Smooth muscle cell (in vitro differentiated cells): ENCODE measurements at regions not wholly inside any gene's neighbourhood (a gene's known extent, or its start where the extent isn't known, plus 50 kb on each side); places are given as distances from the start of the nearest gene placed in this dataset.

Source experiments
- DNase-seq: peaks from one replicate; lab custom pipeline; 2025; ENCODE audit not compliant: unreplicated experiment; lab: John Stamatoyannopoulos, UW
- H2AFZ ChIP-seq: fragments of 200-600 bp; sonication (generic); 2 replicates; pipeline ENCODE4 v1.6.0; 2016; ENCODE audit warnings: antibody characterized with exemption, low read depth, mild to moderate bottlenecking
- H3F3A ChIP-seq: fragments of 200-600 bp; sonication (generic); 2 replicates; pipeline ENCODE4 v1.6.0; 2017; ENCODE audit warnings: antibody characterized with exemption, low read depth
- H3K27ac ChIP-seq: fragments of 200-600 bp; sonication (generic); 2 replicates; pipeline ENCODE4 v1.5.1; 2016; ENCODE audit warnings: low read depth, mild to moderate bottlenecking
- H3K27me3 ChIP-seq: fragments of 200-600 bp; sonication (generic); 2 replicates; pipeline ENCODE4 v1.6.1; 2016; ENCODE audit warnings: low read depth, mild to moderate bottlenecking
- H3K36me3 ChIP-seq: fragments of 200-600 bp; sonication (generic); 2 replicates; pipeline ENCODE4 v1.5.1; 2016; ENCODE audit warnings: low read depth
- H3K4me1 ChIP-seq: fragments of 200-600 bp; sonication (generic); 2 replicates; pipeline ENCODE4 v1.5.1; 2016; ENCODE audit warnings: low read depth
- H3K4me2 ChIP-seq: fragments of 200-600 bp; sonication (generic); 2 replicates; pipeline ENCODE4 v1.6.0; 2016; ENCODE audit warnings: mild to moderate bottlenecking
- H3K4me3 ChIP-seq: fragments of 200-600 bp; sonication (generic); 2 replicates; pipeline ENCODE4 v1.5.1; 2016; ENCODE audit warnings: mild to moderate bottlenecking
- H3K79me2 ChIP-seq: fragments of 200-600 bp; sonication (generic); 2 replicates; pipeline ENCODE4 v1.6.0; 2016; ENCODE audit warnings: low read depth, mild to moderate bottlenecking
- H3K9ac ChIP-seq: fragments of 200-600 bp; sonication (generic); 2 replicates; pipeline ENCODE4 v1.6.0; 2016; ENCODE audit warnings: low read depth
- H3K9me3 ChIP-seq: fragments of 200-600 bp; sonication (generic); replicated peaks from 2 replicates; pipeline ENCODE4 v1.5.1; 2016; ENCODE audit warnings: low read depth
- H4K20me1 ChIP-seq: fragments of 200-600 bp; sonication (generic); 2 replicates; pipeline ENCODE4 v1.6.0; 2016; ENCODE audit warnings: low read depth
- CTCF ChIP-seq: fragments of 200-600 bp; sonication (generic); IDR thresholded peaks from 2 replicates; pipeline ENCODE4 v1.5.1; 2017; ENCODE audit warnings: borderline replicate concordance, mild to moderate bottlenecking, antibody characterized with exemption; ENCODE audit not compliant: insufficient read depth, poor library complexity, severe bottlenecking
- WGBS: methylation state at CpG from one replicate; pipeline ENCODE4 v1.1.7; 2016; ENCODE audit warnings: low lambda C conversion rate; 5-methylcytosine and 5-hydroxymethylcytosine counted together

GRCh38 chr1:186514367-186514766 lies 53.5 kb upstream of the PDC start:
- WGBS = 73% methylated on average over 4 of the region's 4 CpGs
- Histone ChIP-seq H3K4me3 (no peak overlapping the region), H3K27me3 (no peaks in the 10 kb centered on the region), H3K4me1 (no peaks in the 10 kb centered on the region), H3K79me2 (no peaks in the 10 kb centered on the region), H3K27ac (no peak overlapping the region), H3K9me3 (no peaks in the 10 kb centered on the region), H2AFZ (no peak overlapping the region), H3K36me3 (no peaks in the 10 kb centered on the region), H3K4me2 (no peak overlapping the region), H3K9ac (no peak overlapping the region), H3F3A (no peaks in the 10 kb centered on the region), H4K20me1 (no peaks in the 10 kb centered on the region)
- TF ChIP-seq CTCF = no peak
- no peak for DNase-seq

GRCh38 chr1:186513526-186513925 lies 52.6 kb upstream of the PDC start:
- H3F3A ChIP-seq = no peaks in the 10 kb centered on the region
- no peaks in the 10 kb centered on the region for H3K79me2 ChIP-seq
- H3K27me3 ChIP-seq = no peaks in the 10 kb centered on the region
- H4K20me1 ChIP-seq = no peaks in the 10 kb centered on the region
- no peaks in the 10 kb centered on the region for H3K4me1 ChIP-seq
- no peak for TF ChIP-seq CTCF
- no peak overlapping the region for H3K4me2 ChIP-seq
- no peak overlapping the region for H3K27ac ChIP-seq
- DNase-seq = no peak
- 91% methylated on average over 3 of the region's 3 CpGs for WGBS
- no peaks in the 10 kb centered on the region for H3K36me3 ChIP-seq
- H3K4me3 ChIP-seq = no peak overlapping the region
- no peak overlapping the region for H2AFZ ChIP-seq
- H3K9ac ChIP-seq = no peak overlapping the region
- H3K9me3 ChIP-seq = no peaks in the 10 kb centered on the region

GRCh38 chr1:186512698-186513457 lies 52.0 kb upstream of the PDC start:
- WGBS = 84% methylated on average over 3 of the region's 3 CpGs
- DNase-seq = no peak
- H3K4me2 ChIP-seq = no peak overlapping the region
- H3F3A ChIP-seq = no peaks in the 10 kb centered on the region
- H3K79me2 ChIP-seq = no peaks in the 10 kb centered on the region
- no peaks in the 10 kb centered on the region for H3K36me3 ChIP-seq
- no peaks in the 10 kb centered on the region for H3K27me3 ChIP-seq
- no peaks in the 10 kb centered on the region for H3K9me3 ChIP-seq
- no peaks in the 10 kb centered on the region for H3K4me1 ChIP-seq
- H3K4me3 ChIP-seq = no peak overlapping the region
- no peak overlapping the region for H3K27ac ChIP-seq
- H3K9ac ChIP-seq = no peak overlapping the region
- H4K20me1 ChIP-seq = no peaks in the 10 kb centered on the region
- H2AFZ ChIP-seq = no peak overlapping the region
- TF ChIP-seq CTCF = no peak
